ENCODE measurements at regions not wholly inside any gene's neighbourhood (a gene's known extent, or its start where the extent isn't known, plus 50 kb on each side); places are given as distances from the start of the nearest gene placed in this dataset.
A peak's percentile ranks its signal among the peaks of the same experiment; 100 is the strongest.
"Not testable (repeated sequence)": the region's sequence is repeated elsewhere in the genome, so short reads cannot be mapped to it uniquely, and the experiment has no call there.

DNA sequence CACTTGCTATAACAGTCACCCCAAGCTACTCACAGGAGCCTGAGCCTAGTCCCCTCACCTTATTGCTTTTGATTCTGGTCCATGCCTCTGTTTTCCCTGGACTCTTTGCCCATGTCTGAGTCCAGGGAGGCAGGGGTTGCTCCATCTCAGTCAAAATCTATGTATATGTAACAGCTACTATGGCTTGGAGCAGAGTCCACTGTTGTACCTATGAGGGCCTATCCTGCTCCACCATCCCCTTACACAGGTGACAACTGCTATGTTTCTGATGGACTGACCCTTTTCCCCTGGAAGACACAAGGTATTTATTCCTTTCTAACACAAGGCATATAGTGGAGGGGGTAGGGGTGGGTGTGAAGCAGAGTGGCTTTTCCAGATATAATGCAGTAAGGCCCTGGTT, 119.6 kb downstream of the VPREB1 start:
- Mint-ChIP-seq H3K4me1 (peaks cover 67% of the 10 kb centered on the region), H3K27me3 (no peaks in the 10 kb centered on the region), H3K4me3 (no peak overlapping the region), H3K27ac (no peak overlapping the region), H3K36me3 (ENCODE audit: low read depth) (no peaks in the 10 kb centered on the region), H3K9me3 (peaks cover 6% of the 10 kb centered on the region)
- POLR2A ChIA-PET, result no interaction called here
- DNase-seq (no peak), ATAC-seq (ENCODE audit: low read depth) (no peak)
- TF ChIP-seq, protein P1, sequence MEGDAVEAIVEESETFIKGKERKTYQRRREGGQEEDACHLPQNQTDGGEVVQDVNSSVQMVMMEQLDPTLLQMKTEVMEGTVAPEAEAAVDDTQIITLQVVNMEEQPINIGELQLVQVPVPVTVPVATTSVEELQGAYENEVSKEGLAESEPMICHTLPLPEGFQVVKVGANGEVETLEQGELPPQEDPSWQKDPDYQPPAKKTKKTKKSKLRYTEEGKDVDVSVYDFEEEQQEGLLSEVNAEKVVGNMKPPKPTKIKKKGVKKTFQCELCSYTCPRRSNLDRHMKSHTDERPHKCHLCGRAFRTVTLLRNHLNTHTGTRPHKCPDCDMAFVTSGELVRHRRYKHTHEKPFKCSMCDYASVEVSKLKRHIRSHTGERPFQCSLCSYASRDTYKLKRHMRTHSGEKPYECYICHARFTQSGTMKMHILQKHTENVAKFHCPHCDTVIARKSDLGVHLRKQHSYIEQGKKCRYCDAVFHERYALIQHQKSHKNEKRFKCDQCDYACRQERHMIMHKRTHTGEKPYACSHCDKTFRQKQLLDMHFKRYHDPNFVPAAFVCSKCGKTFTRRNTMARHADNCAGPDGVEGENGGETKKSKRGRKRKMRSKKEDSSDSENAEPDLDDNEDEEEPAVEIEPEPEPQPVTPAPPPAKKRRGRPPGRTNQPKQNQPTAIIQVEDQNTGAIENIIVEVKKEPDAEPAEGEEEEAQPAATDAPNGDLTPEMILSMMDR (IDR thresholded peaks at IDR 0.05), result no peak
- CTCF ChIA-PET, result interaction anchor here (1.6 kb wide), 1 partner anchor 21 kb away, joined by 4 read pairs; no protein-coding TSS in a partner anchor
- intact Hi-C loops (cut with micrococcal nuclease), result loop anchor here (5.0 kb wide), 1 partner anchor 48 kb away; no protein-coding TSS in a partner anchor

DNA sequence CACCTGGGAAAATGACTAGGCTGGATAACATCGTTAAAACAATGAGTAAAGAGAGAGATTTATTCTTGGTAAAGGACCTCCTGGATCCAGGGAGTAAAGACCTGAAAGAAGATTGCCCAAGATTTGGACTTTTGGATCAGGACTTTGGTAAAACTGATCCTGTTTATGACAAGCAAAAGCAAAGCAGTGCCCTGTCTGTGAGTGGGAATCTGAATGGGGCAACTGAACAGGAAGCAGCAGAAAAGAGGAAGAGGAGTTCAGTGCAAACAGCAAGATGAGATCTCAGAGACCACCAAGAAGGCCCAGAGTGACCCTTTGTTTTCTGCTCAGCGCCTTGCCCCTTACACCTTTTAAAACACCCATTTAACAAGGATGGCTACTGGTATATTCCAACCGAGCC, 122.0 kb downstream of the VPREB1 start:
- ChIA-PET CTCF (interaction anchor here (0.6 kb wide), 1 partner anchor 80 kb away, joined by 3 read pairs; no protein-coding TSS in a partner anchor), POLR2A (interaction anchor here (0.6 kb wide), 1 partner anchor 565 kb away, joined by 4 read pairs; no protein-coding TSS in a partner anchor)
- DNase-seq, result no peak
- intact Hi-C loops (cut with micrococcal nuclease), result loop anchor here (5.0 kb wide), 1 partner anchor 36 kb away; no protein-coding TSS in a partner anchor
- H3K36me3 Mint-ChIP-seq (ENCODE audit: low read depth), result no peaks in the 10 kb centered on the region
- no peaks in the 10 kb centered on the region for H3K9me3 Mint-ChIP-seq
- TF ChIP-seq, protein P1 (IDR thresholded peaks at IDR 0.05), result no peak
- ATAC-seq (ENCODE audit: low read depth), result no peak
- no peak overlapping the region for H3K4me3 Mint-ChIP-seq
- peaks cover 87% of the 10 kb centered on the region for H3K4me1 Mint-ChIP-seq
- peak overlapping the region; percentile 5 for H3K27ac Mint-ChIP-seq
- H3K27me3 Mint-ChIP-seq, result no peaks in the 10 kb centered on the region

DNA sequence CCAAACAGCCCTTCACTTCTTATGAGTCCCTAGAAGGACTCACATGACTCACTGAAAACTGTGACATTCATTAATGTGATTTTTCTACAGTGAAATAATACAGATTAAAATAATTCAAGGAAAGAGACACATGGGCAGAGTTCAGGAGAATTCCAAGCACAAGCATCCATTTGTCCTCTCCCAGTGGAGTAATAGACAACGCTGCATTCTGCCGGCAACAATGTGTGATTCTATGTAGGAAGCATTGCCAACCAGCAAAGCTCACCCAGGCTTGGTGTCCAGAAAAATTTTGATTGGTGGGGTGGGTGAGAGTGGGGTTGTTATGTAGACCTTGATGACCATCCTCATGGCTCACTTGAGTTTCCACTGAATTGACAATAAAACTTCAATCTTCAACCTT, 123.9 kb downstream of the VPREB1 start:
- peaks cover 87% of the 10 kb centered on the region for H3K4me1 Mint-ChIP-seq
- DNase-seq (no peak), ATAC-seq (ENCODE audit: low read depth) (no peak)
- H3K4me3 Mint-ChIP-seq, result no peak overlapping the region
- no peaks in the 10 kb centered on the region for H3K9me3 Mint-ChIP-seq
- no peaks in the 10 kb centered on the region for H3K36me3 Mint-ChIP-seq (ENCODE audit: low read depth)
- intact Hi-C loops (cut with micrococcal nuclease), result loop anchor here (5.0 kb wide), 1 partner anchor 34 kb away; no protein-coding TSS in a partner anchor
- POLR2A ChIA-PET, result interaction anchor here (0.6 to 2.0 kb wide), 2 partner anchors 11 to 82 kb away, joined by 3 to 8 read pairs; no protein-coding TSS in a partner anchor
- H3K27ac Mint-ChIP-seq, result no peak overlapping the region
- no peaks in the 10 kb centered on the region for H3K27me3 Mint-ChIP-seq
- CTCF ChIA-PET, result interaction anchor here (0.6 to 1.7 kb wide), 10 partner anchors 12 to 586 kb away, joined by 3 to 6 read pairs (median 3); partner anchors contain the start of gene ZNF280B
- TF ChIP-seq, protein P1 (IDR thresholded peaks at IDR 0.05), result no peak

GRCh38 chr22:22369219-22369963, 124.8 kb downstream of the VPREB1 start:
- ChIA-PET POLR2A (interaction anchor here (0.5 to 2.0 kb wide), 7 partner anchors 11 to 570 kb away, joined by 3 to 8 read pairs (median 4); no protein-coding TSS in a partner anchor), CTCF (interaction anchor here (0.6 to 1.7 kb wide), 13 partner anchors 9 to 566 kb away, joined by 3 to 6 read pairs (median 3); partner anchors contain the start of gene ZNF280B)
- H3K9me3 Mint-ChIP-seq; H3K27me3 Mint-ChIP-seq; H3K36me3 Mint-ChIP-seq (ENCODE audit: low read depth): not testable (repeated sequence)
- intact Hi-C loops (cut with micrococcal nuclease), result loop anchor here (5.0 kb wide), 1 partner anchor 33 kb away; no protein-coding TSS in a partner anchor
- Mint-ChIP-seq H3K4me1 (peaks cover 87% of the 10 kb centered on the region), H3K4me3 (peak overlapping the region; percentile 65), H3K27ac (peak overlapping the region; percentile 73)
- peak; percentile 94 for ATAC-seq (ENCODE audit: low read depth)
- peak; percentile 47 for DNase-seq

DNA sequence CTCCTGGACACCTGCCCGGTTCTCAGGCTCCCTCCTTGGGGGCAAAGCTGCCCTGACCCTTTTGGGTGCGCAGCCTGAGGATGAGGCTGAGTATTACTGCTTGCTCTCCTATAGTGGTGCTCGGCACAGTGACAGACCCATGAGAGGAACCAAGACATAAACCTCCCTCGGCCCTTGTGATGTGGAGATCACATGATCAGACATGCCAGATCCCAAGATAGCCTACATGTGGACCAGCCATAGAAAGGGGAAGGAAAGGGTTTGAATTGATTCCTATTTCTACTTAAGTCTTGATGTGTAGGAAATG, 125.3 kb downstream of the VPREB1 start:
- Mint-ChIP-seq H3K4me3 (peak overlapping the region; percentile 65), H3K36me3 (ENCODE audit: low read depth) (no peaks in the 10 kb centered on the region), H3K9me3 (no peaks in the 10 kb centered on the region), H3K4me1 (peaks cover 86% of the 10 kb centered on the region), H3K27me3 (no peaks in the 10 kb centered on the region), H3K27ac (peak overlapping the region; percentile 73)
- ChIA-PET POLR2A (interaction anchor here (0.5 to 2.0 kb wide), 8 partner anchors 10 to 731 kb away, joined by 3 to 8 read pairs (median 4); no protein-coding TSS in a partner anchor), CTCF (interaction anchor here (0.7 to 1.7 kb wide), 5 partner anchors 9 to 52 kb away, joined by 3 to 6 read pairs (median 4); no protein-coding TSS in a partner anchor)
- intact Hi-C loops (cut with micrococcal nuclease), result loop anchor here (5.0 kb wide), 1 partner anchor 32 kb away; no protein-coding TSS in a partner anchor
- ATAC-seq (ENCODE audit: low read depth) (peak; percentile 28), DNase-seq (no peak)
- TF ChIP-seq, protein P1 (IDR thresholded peaks at IDR 0.05), result no peak

Data from activated B cell treated with CpG ODN at 0.5 μM for 24 hours (primary cell).